Islet of Langerhans (tissue), 1 donor: ENCODE measurements at regions not wholly inside any gene's neighbourhood (a gene's known extent, or its start where the extent isn't known, plus 50 kb on each side); places are given as distances from the start of the nearest gene placed in this dataset.

ENCODE experiments used
- FAIRE-seq: peaks from one replicate; lab custom pipeline; 2011; peaks lifted over from hg19 to GRCh38; lab: Jason Lieb, UNC

GRCh38 chr2:235305678-235306077 is 188.2 kb upstream of the AGAP1 start:
- FAIRE-seq = no peak

GRCh38 chr2:235311044-235311443 is 182.8 kb upstream of the AGAP1 start:
- FAIRE-seq = no peak

GRCh38 chr2:235312571-235312970 is 181.3 kb upstream of the AGAP1 start:
- FAIRE-seq = no peak

- FAIRE-seq = no peak
Observed at GRCh38 chr2:235314371-235314930, 179.4 kb upstream of the AGAP1 start.

- no peak for FAIRE-seq
Observed at GRCh38 chr2:235319095-235319494, 174.7 kb upstream of the AGAP1 start.

- no peak for FAIRE-seq
Observed at GRCh38 chr2:235320326-235320725, 173.5 kb upstream of the AGAP1 start.

- FAIRE-seq = no peak
Observed at GRCh38 chr2:235324324-235324723, 169.5 kb upstream of the AGAP1 start.

- no peak for FAIRE-seq
Observed at GRCh38 chr2:235325151-235325550, 168.7 kb upstream of the AGAP1 start.

GRCh38 chr2:235328991-235329390 is 164.9 kb upstream of the AGAP1 start:
- no peak for FAIRE-seq

GRCh38 chr2:235330775-235331451 is 162.9 kb upstream of the AGAP1 start:
- FAIRE-seq = no peak

- no peak for FAIRE-seq
Observed at GRCh38 chr2:235332240-235332890, 161.5 kb upstream of the AGAP1 start.

GRCh38 chr2:235333076-235333475 is 160.8 kb upstream of the AGAP1 start:
- FAIRE-seq = no peak

GRCh38 chr2:235334179-235334578 is 159.7 kb upstream of the AGAP1 start:
- no peak for FAIRE-seq

GRCh38 chr2:235343156-235343774 is 150.6 kb upstream of the AGAP1 start:
- FAIRE-seq = no peak

- no peak for FAIRE-seq
Observed at GRCh38 chr2:235343869-235344268, 150.0 kb upstream of the AGAP1 start.

GRCh38 chr2:235345745-235346144 is 148.1 kb upstream of the AGAP1 start:
- FAIRE-seq = no peak

- FAIRE-seq = no peak
Observed at GRCh38 chr2:235347691-235348090, 146.2 kb upstream of the AGAP1 start.

GRCh38 chr2:235348329-235348728 is 145.5 kb upstream of the AGAP1 start:
- no peak for FAIRE-seq

GRCh38 chr2:235350234-235350633 is 143.6 kb upstream of the AGAP1 start:
- FAIRE-seq = no peak

- no peak for FAIRE-seq
Observed at GRCh38 chr2:235352541-235352940, 141.3 kb upstream of the AGAP1 start.

- FAIRE-seq = no peak
Observed at GRCh38 chr2:235357881-235358280, 136.0 kb upstream of the AGAP1 start.

- no peak for FAIRE-seq
Observed at GRCh38 chr2:235358981-235359471, 134.8 kb upstream of the AGAP1 start.

- no peak for FAIRE-seq
Observed at GRCh38 chr2:235360446-235360845, 133.4 kb upstream of the AGAP1 start.
